SK-N-SH treated with all-trans-retinoic acid at 6 μM for 48 hours (cell line): ENCODE measurements at regions not wholly inside any gene's neighbourhood (a gene's known extent, or its start where the extent isn't known, plus 50 kb on each side); places are given as distances from the start of the nearest gene placed in this dataset.
"Not testable (repeated sequence)": the region's sequence is repeated elsewhere in the genome, so short reads cannot be mapped to it uniquely, and the experiment has no call there.

Experiments used
- ATAC-seq: fragments of 200-7000 bp; cut with Tn5 transposase; 3 replicates; pipeline ENCODE4 v1.9.1; 2020; ENCODE audit warnings: mild to moderate bottlenecking, moderate library complexity
- ARNTL ChIP-seq: fragments of 450-650 bp; formaldehyde crosslinking; IDR thresholded peaks from 2 replicates; pipeline ENCODE4 v1.5.0; 2020; ENCODE audit warnings: low read depth, mild to moderate bottlenecking, moderate library complexity, borderline replicate concordance
- BACH2 ChIP-seq: fragments of 250-450 bp; sonication (Bioruptor Pico); IDR thresholded peaks from 2 replicates; pipeline ENCODE4 v1.9.0; 2021; ENCODE audit warnings: mild to moderate bottlenecking, borderline replicate concordance
- ESRRG ChIP-seq: fragments of 250-450 bp; sonication (Bioruptor Pico); IDR thresholded peaks from 2 replicates; pipeline ENCODE4 v1.6.1; 2021; ENCODE audit warnings: mild to moderate bottlenecking
- GLIS3 ChIP-seq: fragments of 250-450 bp; sonication (Bioruptor Pico); IDR thresholded peaks from 2 replicates; pipeline ENCODE4 v1.5.0; 2020; ENCODE audit warnings: mild to moderate bottlenecking, moderate library complexity
- ISL1 ChIP-seq: fragments of 250-450 bp; sonication (Bioruptor Pico); IDR thresholded peaks from 2 replicates; pipeline ENCODE4 v2.1.2; 2022; ENCODE audit warnings: mild to moderate bottlenecking, moderate library complexity
- OSR1 ChIP-seq: fragments of 250-450 bp; sonication (Bioruptor Pico); IDR thresholded peaks from 2 replicates; pipeline ENCODE4 v1.8.0; 2022; ENCODE audit warnings: moderate library complexity, mild to moderate bottlenecking, inconsistent platforms
- PPARA ChIP-seq: fragments of 250-450 bp; sonication (Bioruptor Pico); IDR thresholded peaks from 2 replicates; pipeline ENCODE4 v1.5.0; 2020; ENCODE audit warnings: mild to moderate bottlenecking, borderline replicate concordance
- RARB ChIP-seq: fragments of 250-450 bp; sonication (Bioruptor Pico); IDR thresholded peaks from 2 replicates; pipeline ENCODE4 v1.8.0; 2021; ENCODE audit warnings: mild to moderate bottlenecking, moderate library complexity
- SNAI2 ChIP-seq: fragments of 250-450 bp; sonication (Bioruptor Pico); IDR thresholded peaks from 2 replicates; pipeline ENCODE4 v1.5.0; 2020; ENCODE audit warnings: mild to moderate bottlenecking, moderate library complexity
- TOX ChIP-seq: fragments of 250-450 bp; sonication (Bioruptor Pico); IDR thresholded peaks from 2 replicates; pipeline ENCODE4 v1.8.0; 2021; ENCODE audit warnings: mild to moderate bottlenecking, moderate library complexity, borderline replicate concordance
- ZC3H10 ChIP-seq: fragments of 250-450 bp; sonication (Bioruptor Pico); IDR thresholded peaks from 2 replicates; pipeline ENCODE4 v1.5.1; 2021; ENCODE audit warnings: mild to moderate bottlenecking, moderate library complexity
- ZFP3 ChIP-seq: fragments of 250-450 bp; sonication (Bioruptor Pico); IDR thresholded peaks from 2 replicates; pipeline ENCODE4 v1.5.0; 2020; ENCODE audit warnings: mild to moderate bottlenecking, moderate library complexity
- ZNF565 ChIP-seq: fragments of 450-650 bp; formaldehyde crosslinking; conservative IDR thresholded peaks from 2 replicates; pipeline ENCODE4 v1.5.0; 2020; ENCODE audit warnings: low read depth, mild to moderate bottlenecking, moderate library complexity
- ZNF8 ChIP-seq: fragments of 450-650 bp; formaldehyde crosslinking; IDR thresholded peaks from 2 replicates; pipeline ENCODE4 v1.5.0; 2020; ENCODE audit warnings: mild to moderate bottlenecking, moderate library complexity
- TF ChIP-seq, protein P1 (sequence below): fragments of 250-450 bp; sonication (Bioruptor Pico); IDR thresholded peaks from 2 replicates; pipeline ENCODE4 v1.8.0; 2021; ENCODE audit warnings: low read depth, mild to moderate bottlenecking, moderate library complexity, borderline replicate concordance
- TF ChIP-seq, protein P2 (sequence below): fragments of 250-450 bp; sonication (Bioruptor Pico); IDR thresholded peaks from 2 replicates; pipeline ENCODE4 v1.5.1; 2021; ENCODE audit warnings: mild to moderate bottlenecking, moderate library complexity
- TF ChIP-seq, protein P3 (sequence below): fragments of 250-450 bp; sonication (Bioruptor Pico); IDR thresholded peaks from 2 replicates; pipeline ENCODE4 v1.5.0; 2020; ENCODE audit warnings: mild to moderate bottlenecking, moderate library complexity
- TF ChIP-seq, protein P4 (sequence below): fragments of 250-450 bp; sonication (Bioruptor Pico); IDR thresholded peaks from 2 replicates; pipeline ENCODE4 v1.5.1; 2020; ENCODE audit warnings: low read depth, mild to moderate bottlenecking, moderate library complexity

DNA sequence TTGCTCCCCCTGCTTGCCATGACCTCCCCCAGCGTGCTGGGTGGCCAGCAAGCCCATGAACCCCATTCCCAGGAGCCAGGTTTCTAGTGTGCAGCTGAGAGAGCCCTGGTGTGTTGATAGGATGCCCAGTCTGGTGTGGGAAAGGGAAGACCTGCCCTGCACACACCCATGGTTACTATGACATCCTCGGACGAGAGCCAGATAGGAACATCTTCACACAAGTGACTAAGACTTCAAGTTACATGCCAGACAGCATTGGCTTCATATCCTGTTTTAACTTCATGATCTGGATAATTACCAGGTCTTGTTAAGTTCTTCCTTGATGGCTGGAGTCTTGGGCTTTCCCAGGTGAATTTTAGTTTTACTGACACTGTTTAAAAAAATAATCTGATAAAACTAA is 196.6 kb upstream of the EGLN3 start:
- TF ChIP-seq, protein P1, sequence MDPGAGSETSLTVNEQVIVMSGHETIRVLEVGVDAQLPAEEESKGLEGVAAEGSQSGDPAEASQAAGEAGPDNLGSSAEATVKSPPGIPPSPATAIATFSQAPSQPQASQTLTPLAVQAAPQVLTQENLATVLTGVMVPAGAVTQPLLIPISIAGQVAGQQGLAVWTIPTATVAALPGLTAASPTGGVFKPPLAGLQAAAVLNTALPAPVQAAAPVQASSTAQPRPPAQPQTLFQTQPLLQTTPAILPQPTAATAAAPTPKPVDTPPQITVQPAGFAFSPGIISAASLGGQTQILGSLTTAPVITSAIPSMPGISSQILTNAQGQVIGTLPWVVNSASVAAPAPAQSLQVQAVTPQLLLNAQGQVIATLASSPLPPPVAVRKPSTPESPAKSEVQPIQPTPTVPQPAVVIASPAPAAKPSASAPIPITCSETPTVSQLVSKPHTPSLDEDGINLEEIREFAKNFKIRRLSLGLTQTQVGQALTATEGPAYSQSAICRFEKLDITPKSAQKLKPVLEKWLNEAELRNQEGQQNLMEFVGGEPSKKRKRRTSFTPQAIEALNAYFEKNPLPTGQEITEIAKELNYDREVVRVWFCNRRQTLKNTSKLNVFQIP: no peak
- TF ChIP-seq ARNTL (no peak), ISL1 (no peak), ZC3H10 (CRISPR knock-in tag) (no peak), GLIS3 (no peak), BACH2 (CRISPR knock-in tag) (no peak), ZFP3 (no peak), PPARA (CRISPR knock-in tag) (no peak), ESRRG (CRISPR knock-in tag) (no peak), ZNF8 (CRISPR knock-in tag) (no peak), RARB (CRISPR knock-in tag) (no peak)
- TF ChIP-seq, protein P2, sequence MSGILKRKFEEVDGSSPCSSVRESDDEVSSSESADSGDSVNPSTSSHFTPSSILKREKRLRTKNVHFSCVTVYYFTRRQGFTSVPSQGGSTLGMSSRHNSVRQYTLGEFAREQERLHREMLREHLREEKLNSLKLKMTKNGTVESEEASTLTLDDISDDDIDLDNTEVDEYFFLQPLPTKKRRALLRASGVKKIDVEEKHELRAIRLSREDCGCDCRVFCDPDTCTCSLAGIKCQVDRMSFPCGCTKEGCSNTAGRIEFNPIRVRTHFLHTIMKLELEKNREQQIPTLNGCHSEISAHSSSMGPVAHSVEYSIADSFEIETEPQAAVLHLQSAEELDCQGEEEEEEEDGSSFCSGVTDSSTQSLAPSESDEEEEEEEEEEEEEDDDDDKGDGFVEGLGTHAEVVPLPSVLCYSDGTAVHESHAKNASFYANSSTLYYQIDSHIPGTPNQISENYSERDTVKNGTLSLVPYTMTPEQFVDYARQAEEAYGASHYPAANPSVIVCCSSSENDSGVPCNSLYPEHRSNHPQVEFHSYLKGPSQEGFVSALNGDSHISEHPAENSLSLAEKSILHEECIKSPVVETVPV (CRISPR knock-in tag): no peak
- TF ChIP-seq, protein P3, sequence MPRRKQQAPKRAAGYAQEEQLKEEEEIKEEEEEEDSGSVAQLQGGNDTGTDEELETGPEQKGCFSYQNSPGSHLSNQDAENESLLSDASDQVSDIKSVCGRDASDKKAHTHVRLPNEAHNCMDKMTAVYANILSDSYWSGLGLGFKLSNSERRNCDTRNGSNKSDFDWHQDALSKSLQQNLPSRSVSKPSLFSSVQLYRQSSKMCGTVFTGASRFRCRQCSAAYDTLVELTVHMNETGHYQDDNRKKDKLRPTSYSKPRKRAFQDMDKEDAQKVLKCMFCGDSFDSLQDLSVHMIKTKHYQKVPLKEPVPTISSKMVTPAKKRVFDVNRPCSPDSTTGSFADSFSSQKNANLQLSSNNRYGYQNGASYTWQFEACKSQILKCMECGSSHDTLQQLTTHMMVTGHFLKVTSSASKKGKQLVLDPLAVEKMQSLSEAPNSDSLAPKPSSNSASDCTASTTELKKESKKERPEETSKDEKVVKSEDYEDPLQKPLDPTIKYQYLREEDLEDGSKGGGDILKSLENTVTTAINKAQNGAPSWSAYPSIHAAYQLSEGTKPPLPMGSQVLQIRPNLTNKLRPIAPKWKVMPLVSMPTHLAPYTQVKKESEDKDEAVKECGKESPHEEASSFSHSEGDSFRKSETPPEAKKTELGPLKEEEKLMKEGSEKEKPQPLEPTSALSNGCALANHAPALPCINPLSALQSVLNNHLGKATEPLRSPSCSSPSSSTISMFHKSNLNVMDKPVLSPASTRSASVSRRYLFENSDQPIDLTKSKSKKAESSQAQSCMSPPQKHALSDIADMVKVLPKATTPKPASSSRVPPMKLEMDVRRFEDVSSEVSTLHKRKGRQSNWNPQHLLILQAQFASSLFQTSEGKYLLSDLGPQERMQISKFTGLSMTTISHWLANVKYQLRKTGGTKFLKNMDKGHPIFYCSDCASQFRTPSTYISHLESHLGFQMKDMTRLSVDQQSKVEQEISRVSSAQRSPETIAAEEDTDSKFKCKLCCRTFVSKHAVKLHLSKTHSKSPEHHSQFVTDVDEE (CRISPR knock-in tag): no peak
- TF ChIP-seq, all 23 proteins: peak for 0
- no peak for ATAC-seq

DNA sequence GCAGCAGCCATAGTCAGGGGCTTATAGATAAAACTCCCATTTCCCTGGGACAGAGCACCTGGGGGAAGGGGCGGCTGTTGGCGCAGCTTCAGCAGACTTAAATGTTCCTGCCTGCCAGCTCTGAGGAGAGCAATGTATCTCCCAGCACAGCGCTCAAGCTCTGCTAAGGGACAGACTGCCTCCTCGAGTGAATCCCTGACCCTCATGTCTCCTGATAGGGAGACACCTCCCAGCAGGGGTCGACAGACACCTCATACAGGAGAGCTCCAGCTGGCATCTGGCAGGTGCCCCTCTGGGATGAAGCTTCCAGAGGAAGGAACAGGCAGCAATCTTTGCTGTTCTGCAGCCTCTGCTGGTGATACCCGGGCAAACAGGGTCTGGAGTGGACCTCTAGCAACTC is 189.3 kb upstream of the EGLN3 start:
- not testable (repeated sequence) for ATAC-seq

DNA sequence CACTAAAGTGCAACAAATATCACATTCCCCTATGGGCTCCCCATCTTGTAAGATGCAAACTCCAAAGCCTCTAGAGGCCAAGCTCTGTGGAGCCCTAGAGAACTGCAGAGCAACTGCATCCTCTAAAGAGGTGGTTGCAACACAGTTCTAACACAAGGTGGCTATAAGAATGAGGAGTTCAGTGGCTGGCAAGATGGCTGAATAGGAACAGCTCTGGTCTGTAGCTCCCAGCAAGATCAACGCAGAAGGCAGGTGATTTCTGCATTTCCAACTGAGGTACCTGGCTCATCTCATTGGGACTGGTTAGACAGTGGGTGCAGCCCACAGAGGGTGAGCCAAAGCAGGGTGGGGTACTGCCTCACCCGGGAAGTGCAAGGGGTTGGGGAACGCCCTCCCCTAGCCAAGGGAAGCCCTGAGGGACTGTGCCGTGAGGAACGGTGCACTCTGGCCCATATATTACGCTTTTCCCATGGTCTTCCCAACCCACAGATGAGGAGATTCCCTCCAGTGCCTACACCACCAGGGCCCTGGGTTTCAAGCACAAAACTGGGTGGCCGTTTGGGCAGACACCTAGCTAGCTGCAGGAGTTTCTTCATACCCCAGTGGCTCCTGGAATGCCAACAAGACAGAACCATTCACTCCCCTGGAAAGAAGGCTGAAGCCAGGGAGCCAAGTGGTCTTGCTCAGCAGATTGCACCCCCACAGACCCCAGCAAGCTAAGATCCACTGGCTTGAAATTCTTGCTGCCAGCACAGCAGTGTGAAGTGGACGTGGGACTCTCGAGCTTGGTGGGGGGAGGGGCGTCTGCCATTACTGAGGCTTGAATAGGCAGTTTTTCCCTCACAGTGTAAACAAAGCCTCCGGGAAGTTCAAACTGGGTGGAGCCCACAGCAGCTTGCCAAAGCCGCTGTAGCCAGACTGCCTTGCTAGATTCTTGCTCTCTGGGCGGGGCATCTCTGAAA is 188.6 kb upstream of the EGLN3 start:
- not testable (repeated sequence) for ATAC-seq

DNA sequence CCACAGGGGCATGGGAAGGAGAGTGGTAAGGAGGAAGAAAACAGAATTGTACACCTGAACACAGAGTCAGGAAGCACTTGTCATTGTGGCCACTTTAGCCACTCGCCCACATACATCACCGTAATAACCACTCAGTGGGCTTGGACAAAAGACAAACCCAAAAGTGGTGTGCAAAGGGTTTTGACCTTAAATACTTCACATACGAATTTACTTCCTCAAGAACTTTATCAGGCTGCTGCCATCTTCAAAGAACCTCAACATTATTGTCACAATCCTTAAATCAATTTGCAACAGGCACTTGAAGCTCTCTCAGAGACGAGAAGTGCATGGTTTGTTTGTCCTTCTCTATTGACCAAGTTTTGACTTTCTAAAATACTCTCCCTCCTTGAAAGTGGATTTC is 187.3 kb upstream of the EGLN3 start:
- ATAC-seq: no peak
- no peak for TF ChIP-seq PPARA (CRISPR knock-in tag)
- TF ChIP-seq SNAI2 (CRISPR knock-in tag): no peak
- no peak for TF ChIP-seq OSR1 (CRISPR knock-in tag)
- TF ChIP-seq ZNF8 (CRISPR knock-in tag): no peak
- TF ChIP-seq ZNF565: no peak
- TF ChIP-seq, protein P4, sequence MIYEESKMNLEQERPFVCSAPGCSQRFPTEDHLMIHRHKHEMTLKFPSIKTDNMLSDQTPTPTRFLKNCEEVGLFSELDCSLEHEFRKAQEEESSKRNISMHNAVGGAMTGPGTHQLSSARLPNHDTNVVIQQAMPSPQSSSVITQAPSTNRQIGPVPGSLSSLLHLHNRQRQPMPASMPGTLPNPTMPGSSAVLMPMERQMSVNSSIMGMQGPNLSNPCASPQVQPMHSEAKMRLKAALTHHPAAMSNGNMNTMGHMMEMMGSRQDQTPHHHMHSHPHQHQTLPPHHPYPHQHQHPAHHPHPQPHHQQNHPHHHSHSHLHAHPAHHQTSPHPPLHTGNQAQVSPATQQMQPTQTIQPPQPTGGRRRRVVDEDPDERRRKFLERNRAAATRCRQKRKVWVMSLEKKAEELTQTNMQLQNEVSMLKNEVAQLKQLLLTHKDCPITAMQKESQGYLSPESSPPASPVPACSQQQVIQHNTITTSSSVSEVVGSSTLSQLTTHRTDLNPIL (CRISPR knock-in tag): no peak
- no peak for TF ChIP-seq ZC3H10 (CRISPR knock-in tag)
- no peak for TF ChIP-seq GLIS3
- no peak for TF ChIP-seq RARB (CRISPR knock-in tag)
- TF ChIP-seq ESRRG (CRISPR knock-in tag): no peak
- no peak for TF ChIP-seq ISL1
- no peak for TF ChIP-seq BACH2 (CRISPR knock-in tag)

DNA sequence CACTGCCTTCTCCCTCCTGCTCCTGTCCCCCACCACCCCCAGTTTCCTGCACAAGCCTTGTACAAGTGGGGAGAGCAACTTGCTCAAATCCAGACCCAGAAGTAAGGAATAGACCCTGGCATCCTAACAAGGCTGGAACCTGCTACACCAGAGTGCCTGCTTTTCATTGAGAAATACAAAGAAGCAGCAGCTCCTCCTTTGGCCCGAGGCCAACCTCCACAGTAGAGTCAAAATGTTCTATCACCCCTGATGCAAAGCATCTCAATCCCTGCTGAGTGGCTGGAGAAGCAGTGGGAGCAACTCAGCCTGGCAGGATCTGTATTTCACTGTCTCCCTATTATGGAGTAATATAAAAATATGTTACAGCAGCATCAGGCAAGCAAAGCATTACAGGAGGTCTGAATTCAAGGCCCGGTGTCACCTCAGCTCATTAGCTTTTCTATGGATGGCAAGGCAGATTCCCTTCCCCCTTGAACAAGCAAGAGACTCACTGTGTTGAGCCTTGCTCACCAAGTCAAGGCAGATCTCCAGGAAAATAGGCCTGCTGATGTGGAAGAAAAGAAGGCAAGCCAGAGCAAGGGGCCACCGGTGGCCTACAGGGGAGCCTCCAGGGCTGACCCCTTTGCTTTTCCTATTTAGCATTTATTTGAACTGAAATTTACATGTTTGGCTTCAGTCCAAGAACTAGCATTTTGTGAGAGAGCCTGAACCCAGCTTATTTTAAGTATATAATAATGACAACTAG is 186.3 kb upstream of the EGLN3 start:
- TF ChIP-seq, protein P2 (CRISPR knock-in tag): no peak
- no peak for TF ChIP-seq ZC3H10 (CRISPR knock-in tag)
- no peak for TF ChIP-seq ZNF8 (CRISPR knock-in tag)
- no peak for TF ChIP-seq ESRRG (CRISPR knock-in tag)
- TF ChIP-seq GLIS3: no peak
- no peak for TF ChIP-seq ZFP3
- TF ChIP-seq, protein P1: no peak
- TF ChIP-seq TOX (CRISPR knock-in tag): no peak
- ATAC-seq: no peak
